ENCODE measurements at regions not wholly inside any gene's neighbourhood (a gene's known extent, or its start where the extent isn't known, plus 50 kb on each side); places are given as distances from the start of the nearest gene placed in this dataset.

DNA sequence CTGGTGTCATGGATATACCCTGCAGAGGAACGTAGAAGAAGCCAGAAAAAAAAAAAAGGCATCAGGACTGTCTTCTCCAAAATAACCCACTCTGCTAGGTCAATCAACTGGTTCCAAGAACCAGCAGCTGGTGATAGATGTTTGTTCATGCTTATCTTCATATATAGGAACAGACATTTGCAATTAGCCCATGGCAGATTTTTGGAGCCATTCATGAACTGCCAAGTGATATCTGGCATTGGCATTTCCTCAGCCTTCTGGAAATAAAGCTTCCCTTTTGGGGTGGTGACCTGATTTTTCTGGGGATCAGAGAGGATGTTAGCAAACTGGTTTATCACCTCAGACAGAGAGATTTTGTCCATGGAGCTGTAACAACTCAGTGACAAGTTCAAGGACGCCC lies 234.9 kb downstream of the OSR1 start:
- no peaks in the 10 kb centered on the region for H3K79me2 ChIP-seq (ENCODE audit: insufficient read depth, low read length)
- H3K27ac ChIP-seq (ENCODE audit: low read length): no peak overlapping the region
- no peak overlapping the region for H3K9ac ChIP-seq (ENCODE audit: low read depth, low read length)
- DNase-seq (no peak), ATAC-seq (ENCODE audit: insufficient read depth, low read depth) (no peak)
- H3K4me3 ChIP-seq (ENCODE audit: low read depth in 1 of 2, low read length in 2 of 2): no peak overlapping the region
- H2AFZ ChIP-seq (ENCODE audit: low read depth, low read length): no peak overlapping the region
- no peaks in the 10 kb centered on the region for H3K9me3 ChIP-seq (ENCODE audit: insufficient read depth, low read length, severe bottlenecking)
- no peaks in the 10 kb centered on the region for H3K4me1 ChIP-seq (ENCODE audit: insufficient read depth, low read length)
- H3K4me2 ChIP-seq (ENCODE audit: insufficient read depth, low read length): no peak overlapping the region
- no peak for TF ChIP-seq EZH2 (IDR thresholded peaks at IDR 0.05; ENCODE audit: borderline replicate concordance, low read depth, low read length, severe bottlenecking)
- TF ChIP-seq, protein P1, sequence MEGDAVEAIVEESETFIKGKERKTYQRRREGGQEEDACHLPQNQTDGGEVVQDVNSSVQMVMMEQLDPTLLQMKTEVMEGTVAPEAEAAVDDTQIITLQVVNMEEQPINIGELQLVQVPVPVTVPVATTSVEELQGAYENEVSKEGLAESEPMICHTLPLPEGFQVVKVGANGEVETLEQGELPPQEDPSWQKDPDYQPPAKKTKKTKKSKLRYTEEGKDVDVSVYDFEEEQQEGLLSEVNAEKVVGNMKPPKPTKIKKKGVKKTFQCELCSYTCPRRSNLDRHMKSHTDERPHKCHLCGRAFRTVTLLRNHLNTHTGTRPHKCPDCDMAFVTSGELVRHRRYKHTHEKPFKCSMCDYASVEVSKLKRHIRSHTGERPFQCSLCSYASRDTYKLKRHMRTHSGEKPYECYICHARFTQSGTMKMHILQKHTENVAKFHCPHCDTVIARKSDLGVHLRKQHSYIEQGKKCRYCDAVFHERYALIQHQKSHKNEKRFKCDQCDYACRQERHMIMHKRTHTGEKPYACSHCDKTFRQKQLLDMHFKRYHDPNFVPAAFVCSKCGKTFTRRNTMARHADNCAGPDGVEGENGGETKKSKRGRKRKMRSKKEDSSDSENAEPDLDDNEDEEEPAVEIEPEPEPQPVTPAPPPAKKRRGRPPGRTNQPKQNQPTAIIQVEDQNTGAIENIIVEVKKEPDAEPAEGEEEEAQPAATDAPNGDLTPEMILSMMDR (IDR thresholded peaks at IDR 0.05; ENCODE audit: borderline replicate concordance, extremely low read depth, low read length, poor library complexity, severe bottlenecking): no peak
- H4K20me1 ChIP-seq (ENCODE audit: insufficient read depth, low read length): no peaks in the 10 kb centered on the region
- no peaks in the 10 kb centered on the region for H3K36me3 ChIP-seq (ENCODE audit: insufficient read depth, low read length)
- H3K27me3 ChIP-seq (ENCODE audit: insufficient read depth, low read length, poor library complexity): no peaks in the 10 kb centered on the region

DNA sequence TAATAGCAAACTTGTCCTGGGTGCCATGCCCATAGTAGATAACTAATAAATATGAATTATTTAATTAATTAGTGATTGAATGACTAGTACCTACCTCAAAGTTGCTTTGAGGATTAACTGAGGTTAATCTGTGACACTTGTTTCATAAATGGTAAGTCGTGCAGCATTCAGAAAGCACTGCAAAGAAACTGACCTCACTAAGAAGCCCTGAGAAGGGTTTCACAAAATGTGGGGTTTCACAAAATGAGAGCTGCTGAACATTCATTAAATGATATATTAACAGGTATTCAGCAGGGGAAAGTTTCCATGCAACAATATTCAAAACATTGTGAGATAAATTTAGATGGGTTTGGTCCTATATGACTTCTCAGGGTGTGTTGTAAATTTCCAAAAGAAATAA lies 236.2 kb downstream of the OSR1 start:
- no peaks in the 10 kb centered on the region for H4K20me1 ChIP-seq (ENCODE audit: insufficient read depth, low read length)
- no peak for TF ChIP-seq EZH2 (IDR thresholded peaks at IDR 0.05; ENCODE audit: borderline replicate concordance, low read depth, low read length, severe bottlenecking)
- TF ChIP-seq, protein P1 (IDR thresholded peaks at IDR 0.05; ENCODE audit: borderline replicate concordance, extremely low read depth, low read length, poor library complexity, severe bottlenecking): no peak
- DNase-seq: no peak
- no peaks in the 10 kb centered on the region for H3K27me3 ChIP-seq (ENCODE audit: insufficient read depth, low read length, poor library complexity)
- H3K27ac ChIP-seq (ENCODE audit: low read length): no peak overlapping the region
- no peaks in the 10 kb centered on the region for H3K36me3 ChIP-seq (ENCODE audit: insufficient read depth, low read length)
- H3K9ac ChIP-seq (ENCODE audit: low read depth, low read length): no peak overlapping the region
- no peaks in the 10 kb centered on the region for H3K79me2 ChIP-seq (ENCODE audit: insufficient read depth, low read length)
- H3K4me3 ChIP-seq (ENCODE audit: low read depth in 1 of 2, low read length in 2 of 2): no peak overlapping the region
- no peak for ATAC-seq (ENCODE audit: insufficient read depth, low read depth)
- H3K9me3 ChIP-seq (ENCODE audit: insufficient read depth, low read length, severe bottlenecking): no peaks in the 10 kb centered on the region
- no peak overlapping the region for H2AFZ ChIP-seq (ENCODE audit: low read depth, low read length)
- no peaks in the 10 kb centered on the region for H3K4me1 ChIP-seq (ENCODE audit: insufficient read depth, low read length)
- H3K4me2 ChIP-seq (ENCODE audit: insufficient read depth, low read length): no peak overlapping the region

DNA sequence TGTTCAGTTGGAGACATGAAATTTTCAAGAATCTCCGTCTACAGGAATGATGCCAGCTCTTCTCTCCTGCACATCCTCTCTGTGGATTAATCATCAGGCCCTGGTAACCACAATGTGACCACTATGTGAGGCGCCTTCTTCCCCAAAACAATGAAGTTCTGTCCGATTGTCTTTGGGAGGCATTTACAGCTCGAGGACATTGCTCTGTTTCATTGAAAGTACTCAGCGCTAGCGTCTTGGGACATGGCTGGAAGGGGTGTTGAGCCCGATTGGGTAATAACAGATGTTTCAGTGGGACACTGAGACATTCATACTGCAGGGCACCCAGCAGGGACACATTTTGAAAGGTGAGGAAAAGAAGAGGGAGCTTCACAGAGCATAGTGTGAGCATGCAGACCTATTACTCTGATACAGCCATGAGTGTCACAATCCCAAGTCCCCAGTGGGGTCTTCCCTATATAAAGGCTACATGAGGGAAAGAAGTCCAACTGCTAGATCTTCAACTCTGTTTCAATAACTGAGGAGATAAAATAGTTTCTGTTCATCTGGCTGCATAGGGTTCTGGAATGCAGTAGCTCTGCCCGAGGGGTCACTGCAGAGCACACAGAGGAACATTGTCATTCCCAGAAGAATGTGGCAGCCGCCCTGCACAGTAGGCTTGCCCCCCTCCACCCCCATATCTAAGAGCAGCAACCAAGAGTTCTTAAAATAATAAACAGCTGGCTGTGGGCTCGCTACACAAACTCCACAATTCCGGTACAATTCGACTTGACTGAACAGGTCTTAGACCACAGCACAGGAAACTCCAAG lies 237.3 kb downstream of the OSR1 start:
- H3K27ac ChIP-seq (ENCODE audit: low read length): no peak overlapping the region
- H4K20me1 ChIP-seq (ENCODE audit: insufficient read depth, low read length): no peaks in the 10 kb centered on the region
- DNase-seq (no peak), ATAC-seq (ENCODE audit: insufficient read depth, low read depth) (no peak)
- no peak overlapping the region for H3K4me2 ChIP-seq (ENCODE audit: insufficient read depth, low read length)
- no peaks in the 10 kb centered on the region for H3K4me1 ChIP-seq (ENCODE audit: insufficient read depth, low read length)
- H2AFZ ChIP-seq (ENCODE audit: low read depth, low read length): no peak overlapping the region
- peaks cover 4% of the 10 kb centered on the region for H3K9me3 ChIP-seq (ENCODE audit: insufficient read depth, low read length, severe bottlenecking)
- H3K27me3 ChIP-seq (ENCODE audit: insufficient read depth, low read length, poor library complexity): no peaks in the 10 kb centered on the region
- no peaks in the 10 kb centered on the region for H3K36me3 ChIP-seq (ENCODE audit: insufficient read depth, low read length)
- no peak overlapping the region for H3K4me3 ChIP-seq (ENCODE audit: low read depth in 1 of 2, low read length in 2 of 2)
- H3K9ac ChIP-seq (ENCODE audit: low read depth, low read length): no peak overlapping the region
- no peak for TF ChIP-seq EZH2 (IDR thresholded peaks at IDR 0.05; ENCODE audit: borderline replicate concordance, low read depth, low read length, severe bottlenecking)
- TF ChIP-seq, protein P1 (IDR thresholded peaks at IDR 0.05; ENCODE audit: borderline replicate concordance, extremely low read depth, low read length, poor library complexity, severe bottlenecking): no peak
- H3K79me2 ChIP-seq (ENCODE audit: insufficient read depth, low read length): no peaks in the 10 kb centered on the region
